ENCODE measurements at regions not wholly inside any gene's neighbourhood (a gene's known extent, or its start where the extent isn't known, plus 50 kb on each side); places are given as distances from the start of the nearest gene placed in this dataset.

GRCh38 chr4:23060776-23061175 is 368.0 kb downstream of the GBA3 start:
- H3K27me3 ChIP-seq, result no peaks in the 10 kb centered on the region
- H3K36me3 ChIP-seq, result no peaks in the 10 kb centered on the region
- no peaks in the 10 kb centered on the region for H3K9me3 ChIP-seq
- no peak for DNase-seq
- 23 to 50% methylated on average over 1 of the region's 1 CpG for whole genome bisulfite sequencing, 2 donors
- intact Hi-C loops (cut with DNase I), result no loop called here
- TF ChIP-seq POLR2A (IDR thresholded peaks at IDR 0.05), result no peak
- no peak for TF ChIP-seq CTCF (IDR thresholded peaks at IDR 0.05)
- no peaks in the 10 kb centered on the region for H3K4me1 ChIP-seq
- H3K4me3 ChIP-seq, result no peak overlapping the region
- no peak overlapping the region for H3K27ac ChIP-seq

GRCh38 chr4:23058165-23058776 is 365.5 kb downstream of the GBA3 start:
- H3K27ac ChIP-seq, result no peak overlapping the region
- no peak overlapping the region for H3K4me3 ChIP-seq
- TF ChIP-seq CTCF (IDR thresholded peaks at IDR 0.05) (no peak), POLR2A (IDR thresholded peaks at IDR 0.05) (no peak)
- no peaks in the 10 kb centered on the region for H3K27me3 ChIP-seq
- no peaks in the 10 kb centered on the region for H3K36me3 ChIP-seq
- DNase-seq, result no peak
- no peaks in the 10 kb centered on the region for H3K4me1 ChIP-seq
- intact Hi-C loops (cut with DNase I), result no loop called here
- H3K9me3 ChIP-seq, result no peaks in the 10 kb centered on the region

GRCh38 chr4:23041501-23041900 is 348.8 kb downstream of the GBA3 start:
- TF ChIP-seq POLR2A (IDR thresholded peaks at IDR 0.05), result no peak
- no peak for TF ChIP-seq CTCF (IDR thresholded peaks at IDR 0.05)
- no peaks in the 10 kb centered on the region for H3K36me3 ChIP-seq
- intact Hi-C loops (cut with DNase I), result no loop called here
- H3K27ac ChIP-seq, result no peak overlapping the region
- H3K4me3 ChIP-seq, result no peak overlapping the region
- no peaks in the 10 kb centered on the region for H3K4me1 ChIP-seq
- DNase-seq, result no peak
- no peaks in the 10 kb centered on the region for H3K27me3 ChIP-seq
- H3K9me3 ChIP-seq, result no peaks in the 10 kb centered on the region

GRCh38 chr4:23040539-23040938 is 347.8 kb downstream of the GBA3 start:
- Histone ChIP-seq H3K4me3 (no peak overlapping the region), H3K36me3 (no peaks in the 10 kb centered on the region), H3K27ac (no peak overlapping the region), H3K27me3 (no peaks in the 10 kb centered on the region), H3K9me3 (no peaks in the 10 kb centered on the region), H3K4me1 (no peaks in the 10 kb centered on the region)
- intact Hi-C loops (cut with DNase I), result no loop called here
- TF ChIP-seq CTCF (IDR thresholded peaks at IDR 0.05) (no peak), POLR2A (IDR thresholded peaks at IDR 0.05) (no peak)
- no peak for DNase-seq
- 87 to 100% methylated on average over 1 of the region's 1 CpG for WGBS, 2 donors

GRCh38 chr4:23039818-23040217 is 347.1 kb downstream of the GBA3 start:
- H3K36me3 ChIP-seq, result no peaks in the 10 kb centered on the region
- intact Hi-C loops (cut with DNase I), result no loop called here
- no peaks in the 10 kb centered on the region for H3K27me3 ChIP-seq
- no peak overlapping the region for H3K4me3 ChIP-seq
- DNase-seq, result no peak
- WGBS, 2 donors, result 67 to 68% methylated on average over 1 of the region's 1 CpG
- H3K4me1 ChIP-seq, result no peaks in the 10 kb centered on the region
- H3K9me3 ChIP-seq, result no peaks in the 10 kb centered on the region
- no peak overlapping the region for H3K27ac ChIP-seq
- TF ChIP-seq CTCF (IDR thresholded peaks at IDR 0.05) (no peak), POLR2A (IDR thresholded peaks at IDR 0.05) (no peak)
